IMR-90 (cell line): ENCODE measurements at regions not wholly inside any gene's neighbourhood (a gene's known extent, or its start where the extent isn't known, plus 50 kb on each side); places are given as distances from the start of the nearest gene placed in this dataset.

Source experiments
- ATAC-seq: fragments of 200-7000 bp; cut with Tn5 transposase; 2 replicates; pipeline ENCODE4 v1.9.1; 2020; ENCODE audit warnings: low read depth, mild to moderate bottlenecking, moderate library complexity
- BruUV-seq: library from RNA; stranded (reverse); fragments of 400-500 nt; replicated peaks from 2 replicates; lab custom pipeline; 2021; lab: Mats Ljungman, UMichigan
- CTCF ChIA-PET: fragments of 300-600 bp; formaldehyde crosslinking; extraction: SDS; loops from one replicate; lab custom pipeline; 2021; ENCODE audit warnings: antibody characterized with exemption; lab: Yijun Ruan, JAX
- POLR2A ChIA-PET: fragments of 300-600 bp; sonication (Branson Sonifier 250); formaldehyde crosslinking; loops from one replicate; lab custom pipeline; 2022; ENCODE audit warnings: antibody characterized with exemption; ENCODE audit not compliant: unreplicated experiment; lab: Charles Lee
- DNase-seq: peaks from one replicate; pipeline ENCODE4 v3.0.0; 2013
- H2AFZ ChIP-seq: replicated peaks from 2 replicates; pipeline ENCODE3; 2013; ENCODE audit warnings: low read length, mild to moderate bottlenecking; ENCODE audit not compliant: poor library complexity
- H2AK5ac ChIP-seq: 2 replicates; pipeline ENCODE4 v1.6.1; 2013; ENCODE audit warnings: low read depth, low read length, inconsistent platforms
- H2AK9ac ChIP-seq: replicated peaks from 2 replicates; pipeline ENCODE3; 2013; ENCODE audit warnings: mild to moderate bottlenecking, low read depth, low read length, moderate library complexity; ENCODE audit not compliant: poor library complexity
- H2BK120ac ChIP-seq: 2 replicates; pipeline ENCODE4 v1.6.1; 2013; ENCODE audit warnings: low read depth, low read length, inconsistent platforms
- H2BK15ac ChIP-seq: 3 replicates; pipeline ENCODE4 v1.6.1; 2013; ENCODE audit warnings: low read depth, low read length, inconsistent platforms
- H2BK20ac ChIP-seq: 2 replicates; pipeline ENCODE4 v1.6.1; 2013; ENCODE audit warnings: low read depth, mild to moderate bottlenecking, inconsistent platforms, low read length, moderate library complexity
- H2BK5ac ChIP-seq: 2 replicates; pipeline ENCODE4 v1.6.1; 2013; ENCODE audit warnings: mild to moderate bottlenecking, low read depth, low read length, inconsistent platforms; ENCODE audit not compliant: poor library complexity, severe bottlenecking
- H3K14ac ChIP-seq: replicated peaks from 2 replicates; pipeline ENCODE4 v1.6.1; 2013; ENCODE audit warnings: low read depth, low read length, inconsistent platforms
- H3K18ac ChIP-seq: 2 replicates; pipeline ENCODE4 v1.6.1; 2013; ENCODE audit warnings: low read depth, low read length, control low read depth
- H3K23ac ChIP-seq: 2 replicates; pipeline ENCODE4 v1.6.1; 2013; ENCODE audit warnings: low read depth, low read length, inconsistent platforms
- H3K27ac ChIP-seq: 2 replicates; pipeline ENCODE4 v1.5.1; 2013; ENCODE audit warnings: mild to moderate bottlenecking, control low read depth, low read length; ENCODE audit not compliant: insufficient read depth
- H3K27me3 ChIP-seq: 2 replicates; pipeline ENCODE4 v1.6.1; 2013; ENCODE audit warnings: low read length; ENCODE audit not compliant: control insufficient read depth, insufficient read depth
- H3K36me3 ChIP-seq: 2 replicates; pipeline ENCODE4 v1.6.1; 2013; ENCODE audit warnings: low read length, mixed read lengths; ENCODE audit not compliant: control insufficient read depth, insufficient read depth
- H3K4ac ChIP-seq: 2 replicates; pipeline ENCODE4 v1.6.1; 2013; ENCODE audit warnings: low read depth, low read length, inconsistent platforms
- H3K4me1 ChIP-seq: 2 replicates; pipeline ENCODE4 v1.6.1; 2013; ENCODE audit warnings: low read length, mixed read lengths; ENCODE audit not compliant: control insufficient read depth, insufficient read depth
- H3K4me2 ChIP-seq: 2 replicates; pipeline ENCODE4 v1.6.1; 2013; ENCODE audit warnings: low read depth, mild to moderate bottlenecking, control low read depth, low read length, moderate library complexity
- H3K4me3 ChIP-seq: 2 replicates; pipeline ENCODE4 v1.5.1; 2013; ENCODE audit warnings: low read depth, mild to moderate bottlenecking, control low read depth, low read length, moderate library complexity; ENCODE audit not compliant: insufficient read depth
- H3K56ac ChIP-seq: 2 replicates; pipeline ENCODE4 v1.6.1; 2013; ENCODE audit warnings: low read length, inconsistent platforms; ENCODE audit not compliant: insufficient read depth; ENCODE audit errors: extremely low read depth
- H3K79me1 ChIP-seq, 2 experiments: 2 replicates each; pipeline ENCODE4 v1.6.1; 2013; ENCODE audit warnings: low read length in 2 of 2, inconsistent platforms in 1 of 2, low read depth in 1 of 2
- H3K9ac ChIP-seq: 2 replicates; pipeline ENCODE4 v1.6.1; 2013; ENCODE audit warnings: low read depth, low read length, control low read depth
- H3K9me1 ChIP-seq: 2 replicates; pipeline ENCODE4 v1.6.1; 2013; ENCODE audit warnings: low read length, inconsistent platforms; ENCODE audit not compliant: insufficient read depth
- H3K9me3 ChIP-seq: 2 replicates; pipeline ENCODE4 v1.6.1; 2013; ENCODE audit warnings: low read length; ENCODE audit not compliant: control insufficient read depth, insufficient read depth
- H4K20me1 ChIP-seq: 2 replicates; pipeline ENCODE4 v1.6.1; 2013; ENCODE audit warnings: low read length, inconsistent platforms; ENCODE audit not compliant: insufficient read depth
- H4K5ac ChIP-seq: 2 replicates; pipeline ENCODE4 v1.6.1; 2013; ENCODE audit warnings: mild to moderate bottlenecking, low read depth, low read length, control low read depth
- H4K8ac ChIP-seq, 2 experiments: 2 replicates each; pipeline ENCODE4 v1.6.1; 2013; ENCODE audit warnings: low read depth in 2 of 2, low read length in 2 of 2, control low read depth in 1 of 2, inconsistent platforms in 1 of 2
- H4K91ac ChIP-seq: 2 replicates; pipeline ENCODE4 v1.6.1; 2013; ENCODE audit warnings: low read depth, low read length, inconsistent platforms; ENCODE audit not compliant: insufficient read depth
- MAFK ChIP-seq: IDR thresholded peaks from 2 replicates; pipeline ENCODE4 v1.6.1; 2012; ENCODE audit warnings: low read depth, low read length, improper control_type of control experiment
- MXI1 ChIP-seq: IDR thresholded peaks from 2 replicates; pipeline ENCODE4 v1.6.1; 2012; ENCODE audit warnings: low read depth, mild to moderate bottlenecking, low read length, moderate library complexity, borderline replicate concordance
- RAD21 ChIP-seq: IDR thresholded peaks from 2 replicates; pipeline ENCODE4 v1.6.1; 2012; ENCODE audit warnings: low read length, improper control_type of control experiment
- RCOR1 ChIP-seq: IDR thresholded peaks from 2 replicates; pipeline ENCODE4 v1.6.1; 2012; ENCODE audit warnings: mild to moderate bottlenecking, low read length, improper control_type of control experiment; ENCODE audit not compliant: insufficient replicate concordance
- WGBS, 2 experiments: methylation state at CpG; one replicate each; pipeline versions ENCODE4 v1.1.5 to v1.1.7; 2013; ENCODE audit warnings: missing lambda C conversion rate in 2 of 2; ENCODE audit not compliant: insufficient read length in 1 of 2; ENCODE audit errors: extremely low coverage in 2 of 2; 5-methylcytosine and 5-hydroxymethylcytosine counted together
- dilution Hi-C: fragments of 300-500 bp; cut with HindIII; formaldehyde crosslinking; loops from one replicate; pipeline ENCODE4 v1.14.3; 2018; ENCODE audit warnings: low sequenced_read_pairs; ENCODE audit not compliant: unreplicated experiment
- in situ Hi-C: fragments of 300-500 bp; cut with MboI; formaldehyde crosslinking; loops from 3 replicates; pipeline ENCODE4 v1.14.3; 2019; ENCODE audit warnings: low sequenced_read_pairs, inconsistent platforms, mixed read lengths
- intact Hi-C: fragments of 100-400 bp; cut with micrococcal nuclease; formaldehyde crosslinking; loops from 2 replicates; pipeline ENCODE4 v1.10.0; 2022

GRCh38 chr5:74063346-74063745 is 437.4 kb downstream of the ARHGEF28 start:
- intact Hi-C loops, result no loop called here
- no peak for TF ChIP-seq MXI1
- no peak for TF ChIP-seq MAFK
- TF ChIP-seq RCOR1, result no peak
- TF ChIP-seq RAD21, result no peak
- Histone ChIP-seq H4K5ac (no peak overlapping the region), H2AFZ (no peak overlapping the region), H2AK5ac (no peak overlapping the region), H3K27ac (no peak overlapping the region), H2BK5ac (no peak overlapping the region), H4K91ac (no peak overlapping the region), H3K79me1 (no peaks in the 10 kb centered on the region), H2BK20ac (no peak overlapping the region), H3K36me3 (no peaks in the 10 kb centered on the region), H3K18ac (no peak overlapping the region), H4K8ac (no peak overlapping the region), H2BK15ac (no peak overlapping the region), H3K56ac (no peak overlapping the region), H4K20me1 (no peaks in the 10 kb centered on the region), H3K9me3 (no peaks in the 10 kb centered on the region), H3K4me2 (no peak overlapping the region), H3K4ac (no peak overlapping the region), H3K14ac (no peak overlapping the region), H3K4me1 (peaks cover 2% of the 10 kb centered on the region), H2BK120ac (no peak overlapping the region), H3K4me3 (no peak overlapping the region), H3K23ac (no peak overlapping the region), H2AK9ac (no peak overlapping the region), H3K27me3 (no peaks in the 10 kb centered on the region), H3K9me1 (peaks cover 4% of the 10 kb centered on the region), H3K9ac (no peak overlapping the region)
- BruUV-seq, result no TSS peak
- ChIA-PET CTCF (no interaction called here), POLR2A (no interaction called here)
- dilution Hi-C loops, result no loop called here
- no CpG with 5 or more reads among the region's 4 CpGs for WGBS, 2 experiments
- DNase-seq (no peak), ATAC-seq (no peak; the same call in 1 of the 2 replicates)
- in situ Hi-C loops, result no loop called here
